Motor neuron (in vitro differentiated cells): ENCODE measurements at regions not wholly inside any gene's neighbourhood (a gene's known extent, or its start where the extent isn't known, plus 50 kb on each side); places are given as distances from the start of the nearest gene placed in this dataset.
"Not testable (repeated sequence)": the region's sequence is repeated elsewhere in the genome, so short reads cannot be mapped to it uniquely, and the experiment has no call there.

ENCODE experiments used
- ATAC-seq, 8 experiments: fragments of 200-7000 bp; cut with Tn5 transposase; replicated peaks in 6 of 8; 2 replicates each; pipeline ENCODE4 v1.8.0; 2021; ENCODE audit warnings: mild to moderate bottlenecking in 8 of 8, moderate library complexity in 8 of 8
- H3K27ac ChIP-seq, 2 donors: fragments of 250-450 bp; sonication (Bioruptor Pico); 2 replicates each; pipeline ENCODE4 v1.9.0; 2021; ENCODE audit warnings: antibody characterized with exemption in 2 of 2, mild to moderate bottlenecking in 2 of 2, moderate library complexity in 1 of 2
- H3K4me1 ChIP-seq, 2 donors: fragments of 250-450 bp; sonication (Bioruptor Pico); replicated peaks in 1 of 2; 2 replicates each; pipeline ENCODE4 v1.6.1; 2021; ENCODE audit warnings: antibody characterized with exemption in 2 of 2, mild to moderate bottlenecking in 2 of 2, moderate library complexity in 1 of 2
- H3K4me3 ChIP-seq, 5 donors: fragments of 250-450 bp; sonication (Bioruptor Pico); 2 replicates each; pipeline ENCODE4 v1.9.0; 2021; ENCODE audit warnings: antibody characterized with exemption in 5 of 5, mild to moderate bottlenecking in 5 of 5, moderate library complexity in 4 of 5
- WGBS, 10 experiments: fragments of 450-650 bp; shearing (Covaris generic); methylation state at CpG; one replicate each; pipeline ENCODE4 v1.0.0; 2022; 5-methylcytosine and 5-hydroxymethylcytosine counted together
- in situ Hi-C, 9 experiments: fragments of 400-800 bp; cut with MboI; loops; one replicate each; pipeline ENCODE4 v1.15.0; 2021; ENCODE audit warnings: low sequenced_read_pairs in 9 of 9, low pct_unique_long_range_greater_than_20kb in 2 of 9; ENCODE audit not compliant: unreplicated experiment in 9 of 9

DNA sequence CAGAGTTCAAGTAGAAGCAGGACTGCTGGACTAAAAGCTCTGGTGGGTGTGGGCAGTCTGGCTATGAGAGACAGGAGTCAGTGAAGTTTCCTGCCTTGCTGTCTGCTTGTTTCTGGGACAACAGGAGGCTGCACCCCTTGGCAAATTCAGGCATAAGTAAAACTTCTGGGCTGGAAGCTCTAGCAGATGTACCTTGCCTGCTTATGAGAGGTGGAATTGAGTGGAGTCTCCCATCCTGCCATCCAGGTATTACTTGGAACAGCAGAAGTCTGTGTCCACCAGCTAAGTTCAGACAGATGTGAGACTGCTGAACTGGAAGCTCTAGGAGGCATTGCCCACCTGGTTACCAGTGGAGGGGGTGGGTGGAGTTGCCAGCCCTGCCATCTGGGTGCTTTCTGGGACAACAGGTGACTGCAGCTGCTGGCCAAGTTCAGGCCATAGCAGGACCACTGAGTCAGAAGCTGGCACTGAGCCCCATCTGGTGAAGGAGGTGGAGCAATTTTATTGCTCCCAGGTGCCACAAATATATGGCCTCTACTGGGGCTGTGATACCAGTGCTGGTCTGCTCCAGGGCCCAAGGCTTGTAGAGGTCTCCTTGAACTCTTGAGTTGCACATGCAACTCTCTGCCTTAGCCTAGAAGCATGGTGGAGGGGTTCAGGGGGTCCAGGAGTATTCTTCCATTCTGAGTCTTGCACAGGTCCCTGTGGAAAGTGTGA is 199.4 kb upstream of the FN1 start:
- in situ Hi-C loops: no loop called here
- no peak overlapping the region for H3K27ac ChIP-seq
- no peak overlapping the region for H3K4me3 ChIP-seq
- no peaks in the 10 kb centered on the region for H3K4me1 ChIP-seq
- no peak for ATAC-seq

DNA sequence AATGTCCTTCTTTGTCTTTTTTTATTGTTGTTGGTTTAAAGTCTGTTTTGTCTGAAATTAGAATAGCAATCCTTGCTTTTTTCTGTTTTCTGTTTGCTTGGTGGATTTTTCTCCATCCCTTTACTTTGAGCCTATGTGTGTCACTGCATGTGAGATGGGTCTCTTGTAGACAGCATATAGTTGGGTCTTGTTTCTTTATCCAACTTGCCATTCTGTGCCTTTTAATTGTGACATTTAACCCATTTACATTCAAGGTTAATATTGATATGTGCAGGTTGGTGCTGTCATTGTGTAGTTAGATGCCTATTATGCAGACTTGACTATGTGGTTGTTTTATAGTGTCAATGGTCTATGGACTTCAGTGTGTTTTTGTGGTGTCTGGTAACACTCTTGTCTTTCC is 197.5 kb upstream of the FN1 start:
- Histone ChIP-seq H3K4me3 (no peak overlapping the region), H3K27ac (no peak overlapping the region), H3K4me1 (no peaks in the 10 kb centered on the region)
- no peak for ATAC-seq
- in situ Hi-C loops: no loop called here

DNA sequence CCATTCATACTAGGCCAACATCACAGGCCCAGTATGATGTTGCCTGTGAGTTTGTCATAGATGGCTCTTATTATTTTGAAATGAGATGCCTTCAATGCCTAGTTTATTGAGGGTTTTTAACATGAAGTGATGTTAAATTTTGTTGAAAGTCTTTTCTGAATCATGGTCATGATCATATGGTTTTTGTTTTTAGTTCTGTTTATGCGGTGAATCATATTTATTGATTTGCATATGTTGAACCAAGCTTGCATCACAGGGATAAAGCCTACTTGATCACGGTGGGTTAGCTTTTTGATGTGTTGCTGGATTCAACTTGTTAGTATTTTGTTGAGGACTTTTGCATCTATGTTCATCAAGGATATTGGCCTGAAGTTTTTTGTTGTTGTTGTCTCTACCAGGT is 195.8 kb upstream of the FN1 start:
- in situ Hi-C loops: no loop called here
- no peak overlapping the region for H3K4me3 ChIP-seq
- no peak overlapping the region for H3K27ac ChIP-seq
- 0 to 100% (median 71%) methylated on average over 1 to 2 of the region's 2 CpGs; no CpG with 5 or more reads in 2 of the 10 experiments for whole genome bisulfite sequencing, 10 experiments
- H3K4me1 ChIP-seq: no peaks in the 10 kb centered on the region
- no peak for ATAC-seq

DNA sequence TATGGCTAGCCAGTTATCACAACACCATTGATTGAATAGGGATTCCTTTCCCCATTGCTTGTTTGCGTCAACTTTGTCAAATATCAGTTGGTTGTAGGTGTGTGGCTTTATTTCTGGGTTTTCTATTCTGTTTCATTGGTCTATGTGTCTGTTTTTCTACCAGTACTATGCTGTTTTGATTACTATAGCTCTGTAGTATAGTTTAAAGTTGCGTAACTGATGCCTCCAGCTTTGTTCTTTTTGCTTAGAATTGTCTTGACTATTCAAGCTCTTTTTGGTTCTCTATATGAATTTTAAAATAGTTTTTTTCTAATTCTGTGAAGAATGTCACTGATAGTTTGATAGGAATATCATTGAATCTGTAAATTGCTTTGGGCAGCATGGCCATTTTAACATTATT is 194.9 kb upstream of the FN1 start:
- H3K4me3 ChIP-seq, H3K27ac ChIP-seq, ATAC-seq, in situ Hi-C loops, H3K4me1 ChIP-seq: not testable (repeated sequence)
- WGBS, 10 experiments: 82 to 100% (median 92%) methylated on average over 1 to 2 of the region's 2 CpGs; no CpG with 5 or more reads in 1 of the 10 experiments

DNA sequence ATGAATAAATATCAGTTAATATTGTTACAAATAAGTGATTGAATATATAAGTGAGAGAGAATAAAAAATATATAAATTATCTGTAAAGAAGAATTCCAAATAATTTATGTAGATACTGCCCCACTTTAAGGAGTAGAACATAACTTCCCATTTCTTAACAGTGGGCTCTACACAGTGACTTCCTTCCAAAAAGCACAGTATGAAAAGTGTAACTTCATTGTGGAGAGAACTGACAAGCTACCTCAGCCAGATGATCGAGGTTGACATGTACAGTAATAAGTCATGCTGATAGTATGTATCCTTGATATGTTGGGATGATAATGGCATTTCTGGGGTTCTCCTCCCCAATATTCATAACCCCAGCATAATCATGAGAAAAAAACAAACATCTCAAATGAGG is 191.9 kb upstream of the FN1 start:
- H3K27ac ChIP-seq: no peak overlapping the region
- no peaks in the 10 kb centered on the region for H3K4me1 ChIP-seq
- 40 to 100% (median 82%) methylated on average over 1 of the region's 1 CpG; no CpG with 5 or more reads in 2 of the 10 experiments for WGBS, 10 experiments
- H3K4me3 ChIP-seq: no peak overlapping the region
- no peak for ATAC-seq
- in situ Hi-C loops: no loop called here

DNA sequence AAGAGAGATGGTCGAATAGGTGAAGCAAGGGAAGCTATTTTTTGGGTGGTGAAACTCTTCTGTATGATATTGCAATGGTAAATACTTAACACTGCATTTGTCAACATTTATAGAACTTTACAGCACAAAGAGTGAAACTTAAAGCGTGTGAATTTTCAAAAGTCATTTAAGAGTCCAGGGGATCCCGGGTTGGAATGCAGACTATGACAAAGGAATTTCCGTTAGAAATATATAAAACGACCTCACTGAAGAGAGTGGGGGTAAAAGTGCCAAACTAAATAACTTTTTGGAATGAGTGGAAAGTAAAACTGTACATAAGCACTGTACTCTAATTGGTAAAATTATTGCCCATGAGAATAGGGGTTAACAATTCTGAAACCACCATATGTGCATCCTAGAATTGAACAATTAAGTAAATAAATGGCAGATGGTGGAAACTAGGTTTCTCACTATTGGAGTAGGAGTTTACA is 191.0 kb upstream of the FN1 start:
- Histone ChIP-seq H3K27ac (no peak overlapping the region), H3K4me1 (no peaks in the 10 kb centered on the region), H3K4me3 (no peak overlapping the region)
- WGBS, 10 experiments: 16 to 90% (median 72%) methylated on average over 2 to 5 of the region's 5 CpGs
- peak in 1 of 8 experiments; percentile 52 for ATAC-seq
- in situ Hi-C loops: no loop called here

DNA sequence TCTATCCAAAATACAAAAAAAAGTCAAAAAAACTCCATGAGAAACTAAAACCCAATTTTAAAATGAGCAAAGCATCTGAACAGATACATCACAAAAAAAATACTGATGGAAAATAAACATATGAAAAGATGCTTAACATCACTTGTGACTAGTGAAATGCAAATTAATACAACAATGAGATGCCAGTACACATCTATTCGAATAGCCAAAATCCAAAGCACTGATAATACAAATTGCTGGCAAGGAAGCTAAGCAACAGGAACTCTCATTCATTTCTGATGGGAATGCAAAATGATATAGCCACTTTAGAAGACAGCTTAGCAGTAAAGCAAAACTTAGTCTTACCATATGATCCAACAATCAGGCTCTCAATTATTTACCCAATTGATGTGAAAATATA is 190.2 kb upstream of the FN1 start:
- no peaks in the 10 kb centered on the region for H3K4me1 ChIP-seq
- WGBS, 10 experiments: 14 to 100% (median 86%) methylated on average over 1 of the region's 1 CpG; no CpG with 5 or more reads in 2 of the 10 experiments
- in situ Hi-C loops: no loop called here
- no peak overlapping the region for H3K27ac ChIP-seq
- ATAC-seq: no peak
- no peak overlapping the region for H3K4me3 ChIP-seq

DNA sequence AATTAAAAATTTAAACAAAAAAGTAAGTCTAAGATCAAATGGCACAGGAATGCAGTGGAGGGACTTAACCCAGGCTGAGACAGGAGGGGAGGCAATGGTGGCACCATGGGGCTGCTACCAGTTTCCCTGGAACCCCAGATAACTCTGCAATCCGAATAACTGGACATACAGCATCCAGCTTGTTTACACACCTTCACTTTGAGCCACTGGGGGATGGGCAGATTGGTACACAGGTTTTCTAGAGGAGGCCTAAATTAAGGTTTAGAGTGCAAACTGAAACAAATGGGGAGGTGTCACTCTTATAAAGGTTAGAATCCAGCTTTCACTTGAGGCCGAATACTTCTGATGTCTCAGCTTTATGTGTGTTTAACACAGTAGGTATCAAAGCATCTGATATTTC is 189.3 kb upstream of the FN1 start:
- H3K4me3 ChIP-seq: no peak overlapping the region
- H3K4me1 ChIP-seq: no peaks in the 10 kb centered on the region
- ATAC-seq: no peak
- in situ Hi-C loops: no loop called here
- H3K27ac ChIP-seq: no peak overlapping the region
- 80 to 100% (median 90%) methylated on average over 1 to 2 of the region's 2 CpGs; no CpG with 5 or more reads in 1 of the 10 experiments for WGBS, 10 experiments

DNA sequence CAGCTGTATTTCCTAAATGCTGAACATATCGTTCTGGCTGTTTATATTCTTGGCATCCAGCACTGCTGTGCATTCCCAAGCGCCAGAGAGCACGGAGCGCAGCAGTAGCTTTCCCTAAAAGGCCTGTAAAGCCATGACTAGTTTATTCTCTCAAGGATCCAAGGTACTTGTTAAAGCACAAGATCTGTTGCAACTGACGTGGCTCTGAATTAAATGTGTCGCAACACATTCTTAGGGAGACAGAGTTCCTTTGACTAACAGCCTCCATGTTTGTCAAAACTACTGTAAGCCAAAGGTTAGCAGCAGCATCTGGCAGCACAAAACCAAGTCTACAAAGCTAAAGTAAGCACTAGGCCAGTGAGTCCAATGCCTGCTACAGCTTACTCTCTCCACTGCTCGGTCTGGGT is 188.6 kb upstream of the FN1 start:
- Histone ChIP-seq H3K4me3 (no peak overlapping the region), H3K4me1 (peaks cover 5 to 7% of the 10 kb centered on the region in 2 donors), H3K27ac (no peak overlapping the region)
- peak in 1 of 8 experiments; percentile 35 for ATAC-seq
- WGBS, 10 experiments: 48 to 100% (median 90%) methylated on average over 1 to 7 of the region's 7 CpGs
- in situ Hi-C loops: no loop called here

DNA sequence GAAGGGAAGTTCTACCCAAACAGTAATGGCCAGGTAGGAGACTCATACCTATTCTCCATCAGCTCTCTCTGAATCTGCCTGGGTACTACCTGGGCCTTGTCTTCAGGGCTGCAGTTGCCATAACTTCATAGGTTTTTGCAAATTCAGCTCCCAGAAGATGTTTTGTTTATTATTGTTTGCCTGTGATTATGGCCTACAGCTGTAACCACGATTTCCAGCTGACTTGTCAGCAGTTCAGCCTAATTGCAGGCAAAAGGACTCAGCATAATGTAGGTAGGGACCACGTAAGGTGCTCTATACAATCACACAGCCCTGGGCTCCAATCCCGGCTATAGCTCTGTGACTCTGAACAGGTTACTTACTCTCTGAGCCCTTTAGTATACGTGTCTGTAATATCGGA is 187.0 kb upstream of the FN1 start:
- in situ Hi-C loops: no loop called here
- Histone ChIP-seq H3K4me3 (no peak overlapping the region), H3K4me1 (peaks cover 10 to 14% of the 10 kb centered on the region in 2 donors), H3K27ac (no peak overlapping the region)
- no peak for ATAC-seq
- 35 to 100% (median 90%) methylated on average over 1 to 5 of the region's 5 CpGs for WGBS, 10 experiments

DNA sequence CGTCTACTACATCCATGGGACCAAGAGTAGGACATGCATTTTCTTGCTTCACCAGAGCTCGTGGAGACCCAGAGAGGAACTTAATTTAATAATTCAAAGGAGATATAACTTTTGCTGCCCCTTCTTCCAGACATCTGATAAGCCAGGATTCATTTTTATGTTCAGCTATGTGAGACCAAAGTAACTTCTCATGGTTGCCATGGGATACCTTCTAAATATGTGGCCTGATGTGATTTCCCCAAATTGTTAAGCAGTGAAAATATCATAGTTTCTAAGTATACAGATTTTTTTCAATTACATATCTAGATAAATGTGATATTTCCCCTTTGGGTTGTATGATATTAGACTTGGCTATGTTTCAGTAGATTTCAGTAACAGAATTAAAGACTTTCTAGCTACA is 185.5 kb upstream of the FN1 start:
- Histone ChIP-seq H3K4me3 (no peak overlapping the region), H3K27ac (no peak overlapping the region), H3K4me1 (peaks cover 10 to 14% of the 10 kb centered on the region in 2 donors)
- 60 to 100% (median 85%) methylated on average over 1 to 2 of the region's 2 CpGs; no CpG with 5 or more reads in 2 of the 10 experiments for WGBS, 10 experiments
- no peak for ATAC-seq
- in situ Hi-C loops: no loop called here

DNA sequence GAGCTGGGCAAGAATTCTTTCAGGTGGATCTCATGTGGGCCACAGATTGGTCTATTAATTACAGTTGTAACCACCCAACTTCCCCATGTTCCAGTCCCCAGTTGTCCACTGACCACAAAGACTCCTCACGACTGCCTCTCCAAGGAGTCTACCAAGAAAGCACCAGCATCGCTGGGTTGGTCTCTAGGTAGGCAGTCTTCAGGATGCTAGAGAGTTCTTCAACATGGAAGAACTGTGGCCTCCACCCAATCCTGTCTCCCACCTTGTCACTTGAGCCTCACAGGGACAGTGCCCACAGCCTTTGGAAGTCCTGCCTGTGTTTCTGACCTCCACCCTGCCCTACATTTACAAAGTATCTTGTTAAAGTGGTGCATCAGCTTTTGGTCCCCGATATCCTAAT is 184.7 kb upstream of the FN1 start:
- no peak for ATAC-seq
- 81 to 100% (median 100%) methylated on average over 1 to 3 of the region's 3 CpGs; no CpG with 5 or more reads in 5 of the 10 experiments for WGBS, 10 experiments
- Histone ChIP-seq H3K4me3 (no peak overlapping the region), H3K27ac (no peak overlapping the region), H3K4me1 (peaks cover 10 to 14% of the 10 kb centered on the region in 2 donors)
- in situ Hi-C loops: no loop called here

DNA sequence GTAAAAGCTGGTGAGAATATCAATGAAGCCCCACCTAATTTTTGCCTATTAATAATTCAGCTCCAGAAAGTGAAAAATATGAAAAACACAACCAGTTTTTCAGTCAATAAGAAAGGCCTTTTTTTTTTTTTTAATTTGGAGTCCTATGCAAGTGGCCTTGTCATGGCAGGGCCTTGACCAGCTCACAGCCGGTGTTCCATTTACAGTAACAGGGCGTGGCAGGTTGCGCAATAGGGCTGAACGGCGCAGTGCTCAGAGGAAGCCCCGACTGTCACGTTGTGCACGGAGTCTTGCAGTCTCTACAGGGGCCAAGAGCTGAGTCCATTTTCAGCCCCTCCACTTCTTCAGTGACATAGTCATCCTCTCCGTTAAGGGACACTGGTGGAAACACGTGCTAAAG is 184.1 kb upstream of the FN1 start:
- peak in 6 of 8 experiments; percentile 20 to 78 (median 51) for ATAC-seq
- Histone ChIP-seq H3K4me1 (peaks cover 10 to 14% of the 10 kb centered on the region in 2 donors), H3K27ac (no peak overlapping the region), H3K4me3 (no peak overlapping the region)
- WGBS, 10 experiments: 85 to 100% (median 87%) methylated on average over 2 to 9 of the region's 10 CpGs; no CpG with 5 or more reads in 4 of the 10 experiments
- in situ Hi-C loops: no loop called here
